Stimulated activated memory B cell treated with anti-CD40 and anti-IgM and Interleukin-4, amounts not matched to agents 10 μg/mL and 1 μg/mL and 100 μg/mL, for 72 hours (primary cell): ENCODE measurements at regions not wholly inside any gene's neighbourhood (a gene's known extent, or its start where the extent isn't known, plus 50 kb on each side); places are given as distances from the start of the nearest gene placed in this dataset.

Experiments used
- ATAC-seq: fragments of 150-1000 bp; cut with Tn5 transposase; 2 replicates; pipeline ENCODE4 v1.10.0; 2021
- H3K27ac Mint-ChIP-seq: one replicate; pipeline ENCODE4 v1.8.0; 2022; ENCODE audit warnings: mild to moderate bottlenecking, mixed read lengths
- H3K27me3 Mint-ChIP-seq: one replicate; pipeline ENCODE4 v1.8.0; 2022; ENCODE audit warnings: mixed read lengths
- H3K36me3 Mint-ChIP-seq: one replicate; pipeline ENCODE4 v1.8.0; 2022; ENCODE audit warnings: mixed read lengths
- H3K4me1 Mint-ChIP-seq: one replicate; pipeline ENCODE4 v1.8.0; 2022; ENCODE audit warnings: mixed read lengths
- H3K4me3 Mint-ChIP-seq: one replicate; pipeline ENCODE4 v1.8.0; 2022; ENCODE audit warnings: mild to moderate bottlenecking, moderate library complexity, mixed read lengths
- H3K9me3 Mint-ChIP-seq: one replicate; pipeline ENCODE4 v1.8.0; 2022; ENCODE audit warnings: mixed read lengths

- no peaks in the 10 kb centered on the region for H3K27me3 Mint-ChIP-seq
- no peaks in the 10 kb centered on the region for H3K4me1 Mint-ChIP-seq
- no peak overlapping the region for H3K4me3 Mint-ChIP-seq
- H3K27ac Mint-ChIP-seq: no peak overlapping the region
- H3K36me3 Mint-ChIP-seq: no peaks in the 10 kb centered on the region
- H3K9me3 Mint-ChIP-seq: peaks cover 4% of the 10 kb centered on the region
- no peak for ATAC-seq
Observed at GRCh38 chr4:23153076-23153475, 460.3 kb downstream of the GBA3 start.

GRCh38 chr4:23149815-23150214 lies 457.1 kb downstream of the GBA3 start:
- Mint-ChIP-seq H3K4me1 (no peaks in the 10 kb centered on the region), H3K9me3 (peaks cover 1% of the 10 kb centered on the region), H3K36me3 (no peaks in the 10 kb centered on the region), H3K27ac (no peak overlapping the region), H3K4me3 (no peak overlapping the region), H3K27me3 (no peaks in the 10 kb centered on the region)
- ATAC-seq: no peak

GRCh38 chr4:23144707-23145106 lies 452.0 kb downstream of the GBA3 start:
- ATAC-seq: no peak
- Mint-ChIP-seq H3K27ac (no peak overlapping the region), H3K36me3 (no peaks in the 10 kb centered on the region), H3K4me1 (no peaks in the 10 kb centered on the region), H3K9me3 (peaks cover 3% of the 10 kb centered on the region), H3K27me3 (no peaks in the 10 kb centered on the region), H3K4me3 (no peak overlapping the region)

- H3K27ac Mint-ChIP-seq: no peak overlapping the region
- H3K4me1 Mint-ChIP-seq: no peaks in the 10 kb centered on the region
- no peaks in the 10 kb centered on the region for H3K9me3 Mint-ChIP-seq
- no peaks in the 10 kb centered on the region for H3K36me3 Mint-ChIP-seq
- no peaks in the 10 kb centered on the region for H3K27me3 Mint-ChIP-seq
- no peak overlapping the region for H3K4me3 Mint-ChIP-seq
- ATAC-seq: no peak
Observed at GRCh38 chr4:23135792-23136645, 443.3 kb downstream of the GBA3 start.

GRCh38 chr4:23134331-23134730 lies 441.6 kb downstream of the GBA3 start:
- Mint-ChIP-seq H3K4me3 (no peak overlapping the region), H3K9me3 (no peaks in the 10 kb centered on the region), H3K27ac (no peak overlapping the region), H3K27me3 (no peaks in the 10 kb centered on the region), H3K4me1 (no peaks in the 10 kb centered on the region), H3K36me3 (no peaks in the 10 kb centered on the region)
- ATAC-seq: no peak

- H3K27ac Mint-ChIP-seq: no peak overlapping the region
- H3K4me3 Mint-ChIP-seq: no peak overlapping the region
- H3K36me3 Mint-ChIP-seq: no peaks in the 10 kb centered on the region
- H3K27me3 Mint-ChIP-seq: no peaks in the 10 kb centered on the region
- H3K4me1 Mint-ChIP-seq: no peaks in the 10 kb centered on the region
- ATAC-seq: no peak
- no peaks in the 10 kb centered on the region for H3K9me3 Mint-ChIP-seq
Observed at GRCh38 chr4:23130845-23131244, 438.1 kb downstream of the GBA3 start.

GRCh38 chr4:23125118-23125517 lies 432.4 kb downstream of the GBA3 start:
- no peak overlapping the region for H3K27ac Mint-ChIP-seq
- H3K9me3 Mint-ChIP-seq: peaks cover 2% of the 10 kb centered on the region
- H3K27me3 Mint-ChIP-seq: no peaks in the 10 kb centered on the region
- no peaks in the 10 kb centered on the region for H3K36me3 Mint-ChIP-seq
- H3K4me1 Mint-ChIP-seq: no peaks in the 10 kb centered on the region
- ATAC-seq: no peak
- H3K4me3 Mint-ChIP-seq: no peak overlapping the region

GRCh38 chr4:23122666-23123400 lies 430.1 kb downstream of the GBA3 start:
- ATAC-seq: no peak
- Mint-ChIP-seq H3K9me3 (peaks cover 2% of the 10 kb centered on the region), H3K27ac (no peak overlapping the region), H3K4me3 (no peak overlapping the region), H3K36me3 (no peaks in the 10 kb centered on the region), H3K4me1 (no peaks in the 10 kb centered on the region), H3K27me3 (no peaks in the 10 kb centered on the region)

- no peak overlapping the region for H3K4me3 Mint-ChIP-seq
Observed at GRCh38 chr4:23120374-23120773, 427.6 kb downstream of the GBA3 start.

GRCh38 chr4:23117826-23118225 lies 425.1 kb downstream of the GBA3 start:
- no peak for ATAC-seq
- Mint-ChIP-seq H3K4me3 (no peak overlapping the region), H3K9me3 (peaks cover 3% of the 10 kb centered on the region), H3K4me1 (no peaks in the 10 kb centered on the region), H3K27me3 (no peaks in the 10 kb centered on the region), H3K36me3 (no peaks in the 10 kb centered on the region), H3K27ac (no peak overlapping the region)

More at GRCh38 chr4:23120374-23120773, 427.6 kb downstream of the GBA3 start:
- H3K27me3 Mint-ChIP-seq: no peaks in the 10 kb centered on the region
- no peaks in the 10 kb centered on the region for H3K9me3 Mint-ChIP-seq
- no peaks in the 10 kb centered on the region for H3K36me3 Mint-ChIP-seq
- H3K27ac Mint-ChIP-seq: no peak overlapping the region
- ATAC-seq: no peak
- no peaks in the 10 kb centered on the region for H3K4me1 Mint-ChIP-seq

GRCh38 chr4:23114538-23114937 lies 421.8 kb downstream of the GBA3 start:
- Mint-ChIP-seq H3K27ac (no peak overlapping the region), H3K4me1 (no peaks in the 10 kb centered on the region), H3K4me3 (no peak overlapping the region), H3K36me3 (no peaks in the 10 kb centered on the region), H3K27me3 (no peaks in the 10 kb centered on the region), H3K9me3 (peaks cover 3% of the 10 kb centered on the region)
- no peak for ATAC-seq

- H3K27me3 Mint-ChIP-seq: no peaks in the 10 kb centered on the region
- no peak for ATAC-seq
- peaks cover 3% of the 10 kb centered on the region for H3K9me3 Mint-ChIP-seq
- no peaks in the 10 kb centered on the region for H3K4me1 Mint-ChIP-seq
- H3K4me3 Mint-ChIP-seq: no peak overlapping the region
- H3K27ac Mint-ChIP-seq: no peak overlapping the region
- H3K36me3 Mint-ChIP-seq: no peaks in the 10 kb centered on the region
Observed at GRCh38 chr4:23113104-23113503, 420.4 kb downstream of the GBA3 start.

- Mint-ChIP-seq H3K4me1 (no peaks in the 10 kb centered on the region), H3K27ac (no peak overlapping the region), H3K27me3 (no peaks in the 10 kb centered on the region), H3K36me3 (no peaks in the 10 kb centered on the region), H3K4me3 (no peak overlapping the region), H3K9me3 (peaks cover 5% of the 10 kb centered on the region)
- no peak for ATAC-seq
Observed at GRCh38 chr4:23106516-23106915, 413.8 kb downstream of the GBA3 start.

- Mint-ChIP-seq H3K9me3 (peaks cover 5% of the 10 kb centered on the region), H3K4me3 (no peak overlapping the region)
Observed at GRCh38 chr4:23105759-23106370, 413.1 kb downstream of the GBA3 start.

GRCh38 chr4:23097251-23097650 lies 404.5 kb downstream of the GBA3 start:
- Mint-ChIP-seq H3K27ac (no peak overlapping the region), H3K27me3 (no peaks in the 10 kb centered on the region), H3K4me3 (no peak overlapping the region), H3K4me1 (no peaks in the 10 kb centered on the region), H3K36me3 (no peaks in the 10 kb centered on the region), H3K9me3 (peaks cover 10% of the 10 kb centered on the region)
- no peak for ATAC-seq

More at GRCh38 chr4:23105759-23106370, 413.1 kb downstream of the GBA3 start:
- Mint-ChIP-seq H3K36me3 (no peaks in the 10 kb centered on the region), H3K27me3 (no peaks in the 10 kb centered on the region), H3K4me1 (no peaks in the 10 kb centered on the region), H3K27ac (no peak overlapping the region)
- ATAC-seq: no peak
